ENCODE measurements at regions not wholly inside any gene's neighbourhood (a gene's known extent, or its start where the extent isn't known, plus 50 kb on each side); places are given as distances from the start of the nearest gene placed in this dataset.

DNA sequence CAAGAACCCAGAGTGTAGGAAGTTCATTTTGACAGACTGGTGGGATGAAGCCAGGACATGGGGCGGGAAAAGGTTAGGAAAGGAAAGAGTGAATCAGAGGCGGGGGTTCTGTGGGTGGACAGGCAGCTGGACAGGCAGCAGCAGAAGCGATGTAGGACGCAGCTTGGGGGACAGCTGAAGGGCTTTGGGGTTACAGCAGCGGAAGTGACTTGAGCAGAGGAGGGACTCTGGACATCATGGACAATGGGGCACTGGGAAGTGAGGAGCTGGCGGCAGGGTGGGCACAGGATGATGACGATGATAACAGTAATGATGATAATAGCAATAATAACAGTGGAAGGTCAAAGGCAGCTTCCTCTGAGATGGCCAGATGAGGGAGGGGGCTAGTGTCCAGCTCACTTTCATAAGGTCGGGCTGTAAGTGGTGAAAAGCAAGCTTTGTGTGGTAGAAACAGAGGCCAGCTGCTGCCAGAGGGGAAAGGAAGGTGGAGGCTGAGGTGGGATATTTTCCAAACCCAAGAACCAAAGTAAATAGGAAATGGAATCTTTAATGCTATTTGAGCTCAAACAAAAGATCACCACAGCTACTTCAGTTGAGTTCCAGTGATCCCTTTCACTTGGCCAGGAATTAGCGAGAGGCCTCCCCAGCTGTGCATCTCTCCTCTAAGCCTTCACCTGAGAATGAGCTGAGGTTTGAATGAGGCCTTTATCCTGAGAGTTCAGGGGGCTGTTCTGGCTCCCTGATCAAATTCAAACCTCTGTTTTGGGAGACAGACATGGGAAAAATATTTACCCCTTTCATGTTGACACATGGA lies 433.5 kb downstream of the DHX35 start:
- DNase-seq (ENCODE audit: extremely low read depth, low read depth, low spot score): no peak

DNA sequence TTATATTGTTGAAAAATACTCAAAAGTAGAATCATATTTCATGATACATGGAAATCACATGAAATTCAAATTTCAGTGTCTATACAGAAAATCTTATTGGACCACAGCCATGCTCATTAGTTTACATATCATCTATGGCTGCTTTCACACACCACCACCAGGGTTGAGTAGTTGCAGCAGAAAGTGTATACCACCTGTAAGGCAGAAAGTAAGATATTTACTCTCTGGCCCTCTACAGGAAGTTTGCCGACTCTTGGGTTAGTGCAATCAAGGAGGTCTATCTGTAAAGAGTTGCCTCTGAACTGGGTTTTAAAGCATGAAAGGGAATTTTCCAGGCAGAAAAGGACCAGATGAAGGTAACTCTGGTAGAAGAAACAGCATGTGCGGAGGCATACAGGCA lies 432.3 kb downstream of the DHX35 start:
- no peak for DNase-seq (ENCODE audit: extremely low read depth, low read depth, low spot score)

DNA sequence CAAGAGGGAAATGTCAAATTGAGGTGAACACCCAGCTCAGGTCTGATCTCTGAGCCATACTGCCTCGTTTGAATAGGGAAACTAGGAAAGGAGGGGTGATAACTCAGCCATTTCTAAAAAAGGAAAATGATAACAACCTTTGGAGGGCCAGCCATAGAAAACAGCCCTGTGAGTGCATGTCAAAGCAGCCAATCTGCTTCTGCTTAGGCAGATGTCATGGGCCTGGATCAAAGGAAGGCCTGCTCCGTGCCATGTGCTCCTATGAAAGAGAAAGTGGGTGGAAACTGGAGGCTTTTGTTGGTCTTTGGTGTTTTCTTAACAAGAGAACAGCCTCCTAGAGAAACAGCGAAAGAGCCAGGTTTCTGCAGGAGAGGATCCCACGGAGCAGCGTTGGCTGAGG lies 428.0 kb downstream of the DHX35 start:
- no peak for DNase-seq (ENCODE audit: extremely low read depth, low read depth, low spot score)

DNA sequence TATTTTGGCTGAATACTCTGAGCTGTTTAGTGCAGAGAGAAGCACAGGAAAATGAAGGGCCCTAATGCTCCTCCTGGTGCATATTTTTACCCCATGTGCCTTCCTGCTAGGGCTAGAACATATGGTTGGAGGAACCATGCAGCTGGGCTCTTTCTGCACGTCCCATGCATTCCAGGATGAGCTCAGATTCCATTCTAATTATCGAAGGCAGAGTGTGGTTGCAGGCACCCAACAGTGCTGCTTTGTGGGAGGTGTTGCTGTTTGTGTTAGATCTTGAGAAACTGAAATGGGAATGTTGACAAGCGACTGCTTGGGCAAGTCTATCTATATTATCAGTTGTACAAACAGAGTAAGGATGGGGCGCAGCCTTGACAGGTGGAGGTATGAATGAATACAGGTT lies 419.5 kb downstream of the DHX35 start:
- no peak for DNase-seq (ENCODE audit: extremely low read depth, low read depth, low spot score)

DNA sequence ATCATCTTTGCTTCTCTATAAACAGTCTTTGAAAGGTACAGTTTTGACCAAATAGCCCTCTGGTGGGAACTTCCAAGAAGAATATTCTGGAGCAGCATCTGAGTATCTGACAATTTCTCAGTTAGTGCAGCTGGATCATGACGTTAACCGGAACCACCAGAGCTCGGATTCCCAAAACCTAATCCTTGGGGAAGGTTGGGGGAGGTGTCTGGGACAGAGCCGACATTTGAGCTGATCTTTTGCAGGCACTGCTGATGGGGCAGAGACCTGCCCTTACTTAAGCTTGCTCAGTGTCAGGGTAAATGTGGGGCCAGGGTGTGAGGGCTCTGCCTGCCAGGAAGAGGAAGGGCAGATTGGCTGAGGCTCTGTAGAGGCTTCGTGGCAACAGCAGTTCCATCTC lies 416.6 kb downstream of the DHX35 start:
- DNase-seq (ENCODE audit: extremely low read depth, low read depth, low spot score): no peak

DNA sequence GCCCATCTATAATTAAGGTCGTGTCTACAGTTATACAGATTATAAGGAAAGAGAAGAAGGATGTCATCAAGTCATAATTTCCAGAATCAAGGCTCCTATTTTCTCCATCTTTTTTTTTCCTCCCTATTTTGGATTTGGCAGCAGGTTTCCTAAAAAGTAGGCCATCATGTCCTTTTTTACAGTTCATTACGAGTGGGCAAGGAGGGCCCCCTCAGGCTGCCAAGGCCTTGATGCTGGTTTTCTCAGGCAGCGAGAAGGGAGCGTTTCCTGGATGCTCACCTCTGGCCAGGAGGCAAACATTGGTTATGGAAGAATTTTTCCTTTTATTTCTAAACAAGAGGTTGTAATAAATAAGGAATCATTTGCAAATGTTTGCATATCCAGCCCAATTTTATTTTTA lies 414.6 kb downstream of the DHX35 start:
- no peak for DNase-seq (ENCODE audit: extremely low read depth, low read depth, low spot score)

DNA sequence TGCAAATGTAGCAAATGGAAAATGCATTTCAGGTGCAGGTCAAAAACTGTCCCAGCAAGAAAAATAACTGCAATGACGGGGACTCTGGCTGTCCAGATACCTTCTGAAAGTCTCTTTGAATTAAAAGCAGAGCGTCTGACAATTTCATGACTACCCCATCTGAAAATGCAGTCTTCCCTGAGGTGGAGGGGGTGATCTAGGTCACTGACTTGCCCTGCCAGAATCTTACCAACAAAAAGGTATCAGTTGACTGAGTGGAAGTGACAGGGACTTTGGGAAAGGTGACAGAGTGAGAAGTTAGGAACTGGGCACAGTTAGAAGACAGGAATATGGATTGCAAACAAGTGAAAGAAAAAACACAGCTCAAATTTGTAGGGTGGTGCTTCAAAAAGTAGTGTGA lies 402.2 kb downstream of the DHX35 start:
- DNase-seq (ENCODE audit: extremely low read depth, low read depth, low spot score): no peak

DNA sequence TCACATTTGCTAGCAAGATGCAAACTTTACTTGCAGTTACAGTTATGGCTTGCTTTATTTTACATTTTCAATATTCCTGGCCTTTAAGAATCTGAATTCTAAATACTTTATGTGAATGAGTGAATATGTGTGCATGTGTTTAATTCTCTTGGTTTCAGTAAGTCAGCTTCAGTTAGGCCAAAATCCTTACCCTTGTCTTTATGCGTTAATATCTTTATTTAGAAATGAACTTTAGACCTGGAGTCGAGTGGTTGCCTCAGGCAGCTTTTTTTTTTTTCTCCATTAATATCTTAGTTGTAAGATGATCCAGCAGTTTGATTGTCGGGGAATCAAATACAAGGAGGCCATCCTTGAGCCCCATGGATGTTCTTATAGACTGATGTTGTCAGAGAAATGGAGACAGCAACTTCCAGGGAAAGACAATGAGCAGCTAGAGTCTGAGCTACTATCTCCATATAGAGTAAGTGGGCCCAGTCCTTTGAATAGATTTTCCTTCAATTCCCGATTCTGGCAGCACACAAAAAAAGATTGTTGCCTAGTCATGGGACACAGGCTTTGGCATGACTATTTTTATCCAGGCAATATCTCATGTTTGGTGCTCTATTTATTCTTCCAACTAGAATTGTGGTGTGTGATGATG lies 398.0 kb downstream of the DHX35 start:
- DNase-seq (ENCODE audit: extremely low read depth, low read depth, low spot score): no peak

DNA sequence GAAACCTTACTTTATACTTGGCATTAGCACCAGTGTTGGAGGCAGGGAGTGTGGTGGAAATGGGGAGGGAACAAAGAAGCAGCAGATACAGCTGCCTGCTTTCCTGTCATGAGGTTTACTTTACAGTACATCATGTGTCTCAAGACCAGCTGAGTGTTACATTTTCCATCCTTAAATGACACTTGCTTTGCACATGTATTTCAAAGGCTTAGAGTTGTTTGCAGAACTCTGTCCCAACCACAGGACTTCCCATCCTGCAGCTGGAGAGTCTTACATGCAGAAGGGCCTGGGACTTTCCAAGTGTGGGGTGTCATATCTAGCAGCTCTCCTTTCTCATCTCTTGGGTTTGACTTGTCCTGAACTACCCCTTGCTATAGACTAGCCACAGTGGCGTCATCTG lies 395.9 kb downstream of the DHX35 start:
- DNase-seq (ENCODE audit: extremely low read depth, low read depth, low spot score): no peak

DNA sequence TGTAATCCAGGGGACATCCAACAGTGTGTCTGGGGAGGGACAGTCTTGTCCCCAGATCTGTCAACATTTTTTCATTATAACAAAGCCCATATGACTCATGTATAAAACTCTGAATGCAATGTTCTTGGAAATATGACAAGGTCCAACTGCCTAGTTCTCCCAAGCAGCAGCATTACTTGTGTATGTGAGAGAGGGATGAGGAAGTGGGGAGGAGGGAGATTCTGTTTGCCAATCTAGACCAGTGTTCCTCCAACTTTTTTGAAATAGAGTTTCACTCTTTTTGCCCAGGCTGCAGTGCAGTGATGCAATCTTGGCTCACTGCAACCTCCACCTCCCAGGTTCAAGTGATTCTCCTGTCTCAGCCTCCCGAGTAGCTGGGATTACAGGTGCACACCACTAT lies 394.8 kb downstream of the DHX35 start:
- DNase-seq (ENCODE audit: extremely low read depth, low read depth, low spot score): no peak

DNA sequence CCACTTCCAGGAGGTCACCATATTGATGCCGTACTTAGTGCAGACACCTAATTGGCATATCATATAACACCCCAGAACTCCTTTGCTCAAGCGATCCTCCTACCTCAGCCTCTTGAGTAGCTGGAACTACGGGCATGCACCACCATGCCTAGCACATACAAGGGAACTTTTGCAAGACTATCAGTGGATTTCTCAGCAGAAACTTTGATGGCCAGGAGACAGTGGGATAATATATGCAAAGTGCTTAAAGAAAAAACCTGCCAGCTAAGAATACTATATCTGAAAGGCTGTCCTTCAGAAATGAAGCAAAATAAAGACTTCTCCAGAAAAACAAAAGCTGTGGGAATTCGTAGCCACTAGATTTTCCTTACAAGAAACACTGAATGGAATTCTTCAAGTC lies 387.1 kb downstream of the DHX35 start:
- no peak for DNase-seq (ENCODE audit: extremely low read depth, low read depth, low spot score)

DNA sequence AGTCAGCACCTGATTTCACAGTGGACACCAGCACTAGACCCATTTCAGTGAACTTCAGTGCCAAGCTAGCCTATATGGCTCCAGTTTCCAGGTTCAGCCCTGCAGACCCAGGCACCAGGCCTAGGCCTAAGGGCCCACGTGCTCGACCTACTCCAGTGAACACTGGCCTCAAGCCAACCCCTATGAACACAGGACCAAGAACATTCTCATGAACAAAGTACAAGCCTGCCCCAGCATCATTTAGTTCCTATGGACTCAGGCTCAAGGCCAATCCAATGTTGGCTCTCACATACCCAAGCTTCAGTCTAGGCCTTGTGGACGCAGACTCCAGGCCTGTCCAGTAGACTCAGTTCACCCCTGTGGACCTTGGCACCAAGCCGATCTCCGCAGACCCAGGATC lies 385.5 kb downstream of the DHX35 start:
- no peak for DNase-seq (ENCODE audit: extremely low read depth, low read depth, low spot score)

DNA sequence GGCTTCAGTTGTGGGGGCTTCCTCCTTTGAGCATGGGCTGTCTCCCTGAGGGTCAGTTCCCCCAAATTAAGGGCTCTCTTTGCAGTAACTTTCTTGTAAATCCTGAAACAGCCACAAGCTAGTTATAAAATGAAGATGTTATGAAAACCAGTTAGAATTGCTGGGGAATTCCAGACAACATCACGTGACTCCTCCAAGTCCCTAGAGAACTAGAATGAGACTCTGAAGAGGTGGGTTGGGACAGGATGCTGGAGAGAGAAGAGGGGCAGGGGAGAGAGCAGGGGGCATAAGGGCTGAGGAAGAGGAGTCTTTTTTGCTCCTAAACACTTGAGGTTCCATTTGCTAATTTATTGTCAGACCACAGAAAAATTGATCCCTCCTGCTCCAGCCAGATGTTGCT lies 380.3 kb downstream of the DHX35 start:
- DNase-seq (ENCODE audit: extremely low read depth, low read depth, low spot score): no peak

DNA sequence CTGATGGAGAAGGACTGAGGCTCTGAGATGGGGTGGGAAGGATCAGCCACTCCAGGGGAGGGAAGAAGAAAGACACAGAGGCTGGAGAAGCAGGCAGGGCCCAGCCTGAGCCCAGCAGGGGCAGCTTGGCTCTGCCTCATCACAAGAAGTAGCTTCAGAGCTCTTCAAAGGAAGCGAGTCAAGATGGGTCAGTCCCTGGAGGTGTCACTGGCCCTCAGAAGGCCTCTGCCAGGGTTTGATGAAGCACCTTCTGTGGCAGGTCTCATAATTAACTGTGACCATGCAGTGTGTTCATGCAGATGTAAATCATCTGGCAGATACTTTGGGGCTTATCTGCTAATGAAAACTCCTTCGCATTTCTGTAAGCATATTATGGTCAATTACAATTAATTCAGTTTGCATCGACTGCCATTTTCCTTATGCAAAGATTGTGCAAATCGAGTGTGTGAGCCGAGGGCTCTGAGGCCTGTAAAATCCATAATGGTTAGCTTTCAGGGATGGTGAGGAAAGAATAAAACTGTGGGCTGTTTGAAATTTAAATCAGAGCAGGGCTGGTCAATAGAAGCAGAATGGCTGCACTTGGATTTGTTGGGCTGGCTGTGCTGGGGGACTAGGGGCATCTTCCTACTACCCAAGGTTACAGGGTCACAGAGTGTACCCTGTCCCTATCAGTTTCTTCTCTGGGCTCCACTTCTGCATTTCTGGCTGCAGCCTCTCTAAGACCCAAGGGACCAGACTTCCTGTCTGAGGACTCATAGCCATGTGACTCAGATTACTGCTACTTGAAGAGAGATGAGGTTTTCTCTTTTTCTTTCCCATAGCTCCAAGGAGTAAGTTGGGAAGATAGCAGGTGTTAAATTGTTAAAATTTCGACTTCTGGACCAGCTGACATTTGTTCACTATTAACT lies 376.6 kb downstream of the DHX35 start:
- no peak for DNase-seq (ENCODE audit: extremely low read depth, low read depth, low spot score)

DNA sequence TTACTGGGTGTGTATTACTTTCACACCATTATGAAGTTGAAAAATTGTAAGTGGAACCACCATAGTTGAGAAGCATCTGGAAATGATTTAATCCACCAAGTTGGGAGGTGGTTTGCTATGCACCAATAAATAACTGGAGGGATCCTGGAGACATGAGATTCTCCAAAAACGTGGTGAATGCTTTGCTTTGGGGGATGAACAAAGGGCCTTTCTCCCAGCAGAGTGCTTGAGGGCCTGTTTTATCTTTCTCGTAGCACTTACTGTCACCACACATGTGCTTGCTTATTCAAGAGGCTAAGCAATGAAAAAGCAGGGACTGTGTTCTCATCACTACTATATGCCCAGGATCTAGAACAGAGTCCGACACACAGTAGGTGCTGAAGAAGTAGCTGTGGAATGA lies 371.1 kb downstream of the DHX35 start:
- no peak for DNase-seq (ENCODE audit: extremely low read depth, low read depth, low spot score)

DNA sequence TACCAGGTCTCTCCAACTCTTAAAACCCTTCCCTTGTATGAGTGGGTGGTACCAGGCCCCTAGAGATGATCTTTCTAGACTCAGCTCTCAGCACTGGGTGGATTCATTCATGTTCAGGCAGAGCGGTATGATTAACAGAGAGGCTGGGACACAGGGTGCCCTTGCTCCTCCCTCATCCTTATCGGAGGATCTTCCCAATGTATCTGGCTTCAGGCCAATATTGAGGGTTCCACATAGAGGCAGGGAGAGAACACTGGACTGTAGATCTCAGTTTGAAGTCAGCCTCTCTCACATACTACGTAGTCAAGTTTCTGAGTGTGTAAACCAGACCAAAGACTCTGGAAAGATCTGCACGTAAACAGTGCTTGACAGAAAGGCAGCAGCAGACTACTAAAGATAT lies 366.2 kb downstream of the DHX35 start:
- DNase-seq (ENCODE audit: extremely low read depth, low read depth, low spot score): no peak

DNA sequence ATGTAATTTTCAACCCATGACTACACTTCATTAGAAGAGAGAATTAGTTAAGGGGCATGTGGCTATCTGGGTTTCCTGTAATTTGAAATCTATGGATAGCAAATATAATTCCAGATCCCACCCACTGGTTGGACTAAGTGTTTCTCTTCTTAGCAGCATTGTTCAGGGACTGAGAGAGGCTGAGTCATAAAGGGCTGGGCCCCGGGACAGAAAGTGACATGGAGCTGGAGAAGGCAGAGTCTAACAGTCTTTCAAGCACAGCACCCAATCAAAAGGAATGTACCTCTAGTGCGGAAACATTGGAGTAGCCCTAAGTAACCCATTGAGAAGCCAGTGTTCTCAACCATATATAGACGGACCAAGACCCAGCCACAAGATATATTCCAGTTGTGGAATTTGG lies 363.9 kb downstream of the DHX35 start:
- no peak for DNase-seq (ENCODE audit: extremely low read depth, low read depth, low spot score)

DNA sequence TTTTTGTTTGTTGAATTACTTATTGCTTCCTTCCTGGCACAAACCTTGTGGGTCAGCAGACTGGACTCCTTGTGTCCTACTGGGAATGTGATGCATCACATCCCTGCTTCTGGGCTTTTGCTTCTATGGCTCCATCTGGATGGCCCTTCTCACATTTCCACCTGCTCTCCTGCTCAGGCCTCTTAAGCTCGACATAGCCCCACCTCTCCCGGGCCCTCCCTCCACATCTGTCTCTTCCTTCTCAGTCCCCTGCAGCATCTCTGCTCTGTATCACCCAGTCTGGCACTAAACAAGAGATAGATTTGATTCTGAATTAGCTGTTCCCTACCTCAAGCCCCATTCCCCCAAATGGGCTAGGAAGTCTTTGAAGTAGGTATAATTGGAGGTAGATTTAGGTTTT lies 356.8 kb downstream of the DHX35 start:
- DNase-seq (ENCODE audit: extremely low read depth, low read depth, low spot score): no peak

DNA sequence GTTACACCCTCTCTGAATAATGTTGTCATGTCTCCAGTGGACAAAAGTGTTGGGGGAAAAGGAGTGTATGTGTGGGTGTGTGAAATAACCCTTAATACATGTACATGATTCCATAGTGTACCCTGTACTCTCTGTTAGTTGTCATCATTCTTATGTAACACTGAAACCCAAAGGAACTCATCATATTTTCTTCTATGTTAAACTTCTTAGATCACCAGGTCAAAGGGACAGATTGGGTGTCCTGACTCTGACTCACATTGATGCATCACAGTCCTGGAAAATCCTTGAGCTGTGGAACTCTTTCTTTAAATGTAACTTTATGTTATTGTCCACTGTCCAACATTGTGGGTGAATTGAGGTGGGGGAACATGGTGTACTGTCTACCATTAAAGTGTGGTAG lies 350.5 kb downstream of the DHX35 start:
- no peak for DNase-seq (ENCODE audit: extremely low read depth, low read depth, low spot score)

DNA sequence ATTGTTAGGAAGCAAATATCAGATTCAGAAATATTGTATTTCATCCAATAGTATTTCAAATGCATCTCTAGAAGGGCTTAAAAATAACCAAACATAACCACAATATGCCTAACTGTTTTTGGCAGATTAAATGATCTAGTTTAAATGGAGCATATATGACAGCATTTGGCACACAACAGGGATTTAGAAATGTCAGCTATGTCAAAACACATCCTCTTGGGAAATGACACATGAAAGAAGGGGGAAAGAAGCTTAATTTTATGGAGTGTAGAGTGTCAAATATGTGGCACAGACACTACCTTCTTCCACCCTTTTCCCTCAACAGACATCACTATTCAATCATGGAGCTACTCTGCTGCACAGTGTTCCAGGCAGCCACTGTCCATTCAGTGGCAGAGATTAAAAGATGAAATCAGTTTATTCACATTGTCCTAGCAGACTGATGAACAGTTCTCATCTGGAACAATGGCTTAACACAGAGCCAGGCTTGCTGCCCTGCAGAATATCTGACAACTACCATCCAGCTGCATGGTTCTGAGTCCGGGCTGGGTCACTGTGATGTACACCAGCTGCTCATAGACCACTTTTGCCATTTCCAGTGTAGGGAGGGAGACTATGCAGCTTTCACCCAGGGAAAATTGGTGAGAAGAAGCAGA lies 349.8 kb downstream of the DHX35 start:
- no peak for DNase-seq (ENCODE audit: extremely low read depth, low read depth, low spot score)

DNA sequence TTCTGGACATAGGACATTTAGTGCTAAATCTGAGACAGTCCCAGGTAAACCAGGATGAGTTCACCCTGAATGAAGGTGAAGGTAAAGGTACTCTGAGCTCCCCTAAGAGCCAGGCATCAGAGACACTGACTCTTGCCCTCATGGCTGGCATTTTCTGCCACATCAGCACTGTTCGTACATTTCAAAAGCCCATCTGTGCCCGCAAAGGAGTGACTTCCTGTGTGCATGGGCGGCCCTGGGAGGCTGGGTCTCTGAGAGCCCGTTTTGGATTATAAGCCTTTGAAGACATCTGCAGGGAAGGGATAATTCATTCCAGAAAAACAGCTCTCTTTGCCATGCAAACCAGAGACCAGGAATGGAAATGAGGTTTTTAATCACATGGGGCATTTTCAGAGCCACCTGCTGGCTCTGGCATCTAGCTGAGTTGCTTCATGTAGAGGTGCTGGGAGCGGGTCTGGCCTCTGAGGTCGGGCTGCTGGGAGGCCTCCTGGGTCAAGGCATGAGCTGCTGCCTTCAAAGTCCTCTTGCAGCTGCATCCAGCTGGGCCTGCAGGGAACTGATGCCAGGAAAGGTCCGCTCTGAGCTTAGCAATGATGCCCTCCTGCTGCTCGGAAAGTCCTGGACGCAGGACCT lies 348.3 kb downstream of the DHX35 start:
- DNase-seq (ENCODE audit: extremely low read depth, low read depth, low spot score): no peak
